HCT116 (cell line): ENCODE measurements at regions not wholly inside any gene's neighbourhood (a gene's known extent, or its start where the extent isn't known, plus 50 kb on each side); places are given as distances from the start of the nearest gene placed in this dataset.

Experiments
- ATAC-seq: fragments of 200-7000 bp; cut with Tn5 transposase; 2 replicates; pipeline ENCODE4 v1.9.1; 2020; ENCODE audit warnings: mild to moderate bottlenecking, moderate library complexity
- BruUV-seq: library from RNA; stranded (reverse); fragments of 400-500 nt; replicated peaks from 2 replicates; lab custom pipeline; 2021; lab: Mats Ljungman, UMichigan
- CTCF ChIA-PET: fragments of 300-600 bp; sonication (Branson Sonifier 250); formaldehyde crosslinking; loops from one replicate; lab custom pipeline; 2021; ENCODE audit warnings: antibody characterized with exemption; lab: Charles Lee
- POLR2A ChIA-PET: fragments of 300-600, 350-600 bp; sonication (Branson Sonifier 250); formaldehyde crosslinking; loops from one replicate; lab custom pipeline; 2021; ENCODE audit warnings: antibody characterized with exemption; lab: Charles Lee
- RAD21 ChIA-PET, 2 experiments: fragments of 300-600 bp; sonication (Branson Sonifier 250); formaldehyde crosslinking; loops; one replicate each; lab custom pipeline; 2023; ENCODE audit warnings: low total read pairs in 2 of 2; ENCODE audit not compliant: uncharacterized antibody in 2 of 2, unreplicated experiment in 2 of 2, low non-redundant PET in 1 of 2; lab: Charles Lee
- DNase-seq: peaks from one replicate; pipeline ENCODE4 v3.0.0-alpha.2; 2010; ENCODE audit warnings: low read depth, low spot score
- H2AFZ ChIP-seq: fragments of 200-600 bp; shearing (Covaris generic), sonication (generic); 2 replicates; pipeline ENCODE4 v1.6.1; 2017; ENCODE audit warnings: low read depth, mixed run types, mixed read lengths, antibody characterized with exemption, low read length; ENCODE audit not compliant: poor library complexity, severe bottlenecking
- H3K27ac ChIP-seq: 2 replicates; pipeline ENCODE4 v1.5.1; 2012; ENCODE audit warnings: low read depth, low read length
- H3K27me3 ChIP-seq: fragments of 200-600 bp; sonication (generic); 2 replicates; pipeline ENCODE4 v1.6.1; 2016; ENCODE audit warnings: mixed run types, low read length, mixed read lengths; ENCODE audit not compliant: insufficient read depth
- H3K36me3 ChIP-seq, 2 experiments: fragments of 200-500 bp in 1 of 2; fragments of 200-600 bp in 1 of 2; sonication (Bioruptor generic) in 1 of 2; sonication (generic) in 1 of 2; 2 replicates each; pipeline versions ENCODE4 v1.5.1 to v1.6.1; 2014 to 2016; ENCODE audit warnings: low read length in 2 of 2, inconsistent platforms in 1 of 2, mixed read lengths in 1 of 2, mixed run types in 1 of 2; ENCODE audit not compliant: insufficient read depth in 2 of 2, control insufficient read depth in 1 of 2
- H3K4me1 ChIP-seq, 2 experiments: fragments of 200-600 bp in 1 of 2; sonication (generic) in 1 of 2; 2 replicates each; pipeline versions ENCODE4 v1.5.1 to v1.6.1; 2012 to 2017; ENCODE audit warnings: low read length in 2 of 2, inconsistent platforms in 1 of 2, mild to moderate bottlenecking in 1 of 2, mixed read lengths in 1 of 2, mixed run types in 1 of 2, moderate library complexity in 1 of 2; ENCODE audit not compliant: insufficient read depth in 2 of 2, control insufficient read depth in 1 of 2
- H3K4me2 ChIP-seq: fragments of 200-600 bp; sonication (generic); 2 replicates; pipeline ENCODE4 v1.6.1; 2017; ENCODE audit warnings: mixed run types, low read length, mixed read lengths
- H3K4me3 ChIP-seq, 2 experiments: fragments of 200-600 bp in 1 of 2; sonication (generic) in 1 of 2; replicated peaks in 1 of 2; 2 replicates each; pipeline ENCODE4 v1.5.1; 2011 to 2016; ENCODE audit warnings: low read length in 2 of 2, control low read depth in 1 of 2, low read depth in 1 of 2, mild to moderate bottlenecking in 1 of 2, mixed read lengths in 1 of 2, mixed run types in 1 of 2
- H3K79me2 ChIP-seq: fragments of 200-600 bp; sonication (generic); 2 replicates; pipeline ENCODE4 v1.6.1; 2017; ENCODE audit warnings: mild to moderate bottlenecking, mixed run types, low read length, moderate library complexity, mixed read lengths; ENCODE audit not compliant: insufficient read depth
- H3K9ac ChIP-seq: fragments of 200-600 bp; sonication (generic); 2 replicates; pipeline ENCODE4 v1.6.1; 2016; ENCODE audit warnings: low read length, mixed read lengths
- H3K9me2 ChIP-seq: fragments of 200-600 bp; sonication (generic), shearing (Covaris generic); 2 replicates; pipeline ENCODE4 v1.6.1; 2017; ENCODE audit warnings: mixed run types, mild to moderate bottlenecking, moderate library complexity; ENCODE audit not compliant: insufficient read depth
- H3K9me3 ChIP-seq, 2 experiments: fragments of 200-500 bp in 1 of 2; fragments of 200-600 bp in 1 of 2; sonication (Bioruptor generic) in 1 of 2; sonication (generic) in 1 of 2; 2 replicates each; pipeline ENCODE4 v1.6.1; 2014 to 2017; ENCODE audit warnings: low read length in 2 of 2, mixed read lengths in 2 of 2, inconsistent platforms in 1 of 2, low read depth in 1 of 2, mild to moderate bottlenecking in 1 of 2, mixed run types in 1 of 2, moderate library complexity in 1 of 2; ENCODE audit not compliant: control insufficient read depth in 1 of 2, insufficient read depth in 1 of 2
- H4K20me1 ChIP-seq: fragments of 200-600 bp; sonication (generic), shearing (Covaris generic); 2 replicates; pipeline ENCODE4 v1.6.1; 2017; ENCODE audit warnings: mixed run types, mild to moderate bottlenecking, moderate library complexity; ENCODE audit not compliant: insufficient read depth
- ATF3 ChIP-seq: IDR thresholded peaks from 2 replicates; pipeline ENCODE4 v1.6.1; 2012
- CBX3 ChIP-seq: IDR thresholded peaks from 2 replicates; pipeline ENCODE4 v1.6.1; 2012; ENCODE audit warnings: low read depth
- CEBPB ChIP-seq: IDR thresholded peaks from 2 replicates; pipeline ENCODE4 v1.6.1; 2012; ENCODE audit warnings: low read depth
- CTCF ChIP-seq, 3 experiments: fragments of 200-600 bp in 1 of 3; sonication (generic) in 1 of 3; IDR thresholded peaks in 2 of 3; conservative IDR thresholded peaks in 1 of 3; 2 replicates each; pipeline ENCODE4 v1.5.1; 2012 to 2017; ENCODE audit warnings: low read depth in 2 of 3, low read length in 2 of 3, antibody characterized with exemption in 1 of 3, borderline replicate concordance in 1 of 3, control low read depth in 1 of 3, mild to moderate bottlenecking in 1 of 3, mixed read lengths in 1 of 3, mixed run types in 1 of 3, moderate library complexity in 1 of 3; ENCODE audit not compliant: insufficient read depth in 1 of 3
- EGR1 ChIP-seq: IDR thresholded peaks from 2 replicates; pipeline ENCODE4 v1.6.1; 2012; ENCODE audit warnings: low read depth
- EZH2phosphoT487 ChIP-seq: fragments of 200-600 bp; IDR thresholded peaks from 2 replicates; pipeline ENCODE4 v1.6.1; 2018; ENCODE audit warnings: antibody characterized with exemption, borderline replicate concordance
- FOSL1 ChIP-seq: IDR thresholded peaks from 2 replicates; pipeline ENCODE4 v1.6.1; 2012; ENCODE audit warnings: low read depth
- MAX ChIP-seq: IDR thresholded peaks from 2 replicates; pipeline ENCODE4 v1.6.1; 2012
- RAD21 ChIP-seq: IDR thresholded peaks from 2 replicates; pipeline ENCODE4 v1.6.1; 2012; ENCODE audit warnings: low read depth, mild to moderate bottlenecking
- REST ChIP-seq: IDR thresholded peaks from 2 replicates; pipeline ENCODE4 v1.6.1; 2012; ENCODE audit warnings: low read depth
- SIN3A ChIP-seq: IDR thresholded peaks from 2 replicates; pipeline ENCODE4 v1.6.1; 2012; ENCODE audit warnings: low read depth
- SP1 ChIP-seq: IDR thresholded peaks from 2 replicates; pipeline ENCODE4 v1.6.1; 2012; ENCODE audit warnings: low read depth
- SRF ChIP-seq: IDR thresholded peaks from 2 replicates; pipeline ENCODE4 v1.6.1; 2012; ENCODE audit warnings: low read depth
- TCF7L2 ChIP-seq: IDR thresholded peaks from 2 replicates; pipeline ENCODE4 v1.7.0; 2011; ENCODE audit warnings: borderline replicate concordance, inconsistent platforms; ENCODE audit not compliant: insufficient read depth, insufficient read length; ENCODE audit errors: extremely low read depth
- YY1 ChIP-seq: IDR thresholded peaks from 2 replicates; pipeline ENCODE4 v1.6.1; 2011; ENCODE audit warnings: low read length, low read depth, moderate library complexity, mild to moderate bottlenecking; ENCODE audit not compliant: insufficient replicate concordance; ENCODE audit errors: extremely low read depth
- ZFX ChIP-seq: fragments of 450-650 bp; IDR thresholded peaks from 2 replicates; pipeline ENCODE4 v1.6.1; 2017
- ZNF274 ChIP-seq: fragments of 200-500 bp; sonication (Bioruptor generic); IDR thresholded peaks from 2 replicates; pipeline ENCODE4 v1.6.1; 2014; ENCODE audit warnings: mild to moderate bottlenecking, low read depth, low read length, inconsistent platforms
- intact Hi-C: fragments of 100-400 bp; cut with micrococcal nuclease; formaldehyde crosslinking; loops from 2 replicates; pipeline ENCODE4 v1.10.0; 2022

GRCh38 chr1:208855403-208855802 lies 611.2 kb upstream of the PLXNA2 start (continued):
- TF ChIP-seq CTCF (IDR thresholded peaks at IDR 0.05 in 2 of 3, conservative IDR thresholded peaks at IDR 0.05 in 1 of 3; ENCODE audit: borderline replicate concordance in 1 of 3, insufficient read depth in 1 of 3, low read depth in 2 of 3, low read length in 2 of 3) (no peak), ZNF274 (no peak), TCF7L2 (no peak), CEBPB (no peak), MAX (no peak), RAD21 (no peak)

- ATAC-seq (no peak), DNase-seq (no peak)
- Histone ChIP-seq H3K9me3 (no peaks in the 10 kb centered on the region), H3K27ac (no peak overlapping the region), H3K9ac (no peak overlapping the region), H4K20me1 (no peaks in the 10 kb centered on the region), H2AFZ (no peak overlapping the region), H3K9me2 (no peaks in the 10 kb centered on the region), H3K27me3 (no peaks in the 10 kb centered on the region), H3K36me3 (no peaks in the 10 kb centered on the region), H3K79me2 (no peaks in the 10 kb centered on the region), H3K4me1 (no peaks in the 10 kb centered on the region), H3K4me2 (no peak overlapping the region), H3K4me3 (no peak overlapping the region)
- POLR2A ChIA-PET, result no interaction called here
- no TSS peak for BruUV-seq
- TF ChIP-seq FOSL1 (no peak), RAD21 (no peak), ZNF274 (no peak), TCF7L2 (no peak), SP1 (no peak), REST (no peak), CBX3 (no peak), ZFX (no peak), YY1 (no peak), EZH2phosphoT487 (no peak), EGR1 (no peak), ATF3 (no peak), SRF (no peak), CEBPB (no peak), SIN3A (no peak)
- intact Hi-C loops, result no loop called here
- CTCF ChIA-PET, result no interaction called here
- RAD21 ChIA-PET, result no interaction called here
Observed at GRCh38 chr1:208857465-208857864, 613.3 kb upstream of the PLXNA2 start.
